Stimulated activated naive CD8-positive, alpha-beta T cell treated with anti-CD3 and anti-CD28 coated beads, Interleukin-15, Interleukin-2, amounts not matched to agents 100 U/mL and 50 U/mL, for 24 hours (primary cell): ENCODE measurements at regions not wholly inside any gene's neighbourhood (a gene's known extent, or its start where the extent isn't known, plus 50 kb on each side); places are given as distances from the start of the nearest gene placed in this dataset.
"Not testable (repeated sequence)": the region's sequence is repeated elsewhere in the genome, so short reads cannot be mapped to it uniquely, and the experiment has no call there.

Experiments used
- ATAC-seq: fragments of 150-1000 bp; cut with Tn5 transposase; one replicate; pipeline ENCODE4 v1.10.0; 2021
- DNase-seq: peaks from one replicate; pipeline ENCODE4 v3.0.0; 2021

- no peak for ATAC-seq
- no peak for DNase-seq
These were observed 58.5 kb downstream of the IGLL5 start for GRCh38 chr22:22946131-22946530.

GRCh38 chr22:22948651-22949571, 61.3 kb downstream of the IGLL5 start:
- no peak for ATAC-seq
- no peak for DNase-seq

- DNase-seq: no peak
- no peak for ATAC-seq
These were observed 62.3 kb downstream of the IGLL5 start for GRCh38 chr22:22949953-22950352.

DNA sequence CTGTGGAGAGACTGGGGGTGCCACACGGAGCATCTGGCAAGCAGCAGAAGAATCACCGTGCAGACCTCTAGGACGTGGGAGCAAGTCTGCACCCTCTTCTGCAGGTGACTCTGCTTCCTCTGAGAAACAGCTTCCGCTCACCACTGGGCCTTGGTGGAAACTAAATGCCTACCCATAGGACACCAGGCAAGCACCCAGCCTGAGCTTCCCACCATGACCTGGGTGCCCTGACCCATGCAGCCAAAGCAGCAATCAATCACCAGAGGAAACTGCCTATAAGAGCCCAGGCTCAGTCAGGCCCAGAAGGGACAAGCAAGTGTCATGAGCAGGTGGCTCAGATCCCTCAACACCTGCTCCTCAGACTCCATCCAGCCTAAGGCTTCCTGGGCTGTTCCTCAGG, 63.4 kb downstream of the IGLL5 start:
- ATAC-seq: no peak
- no peak for DNase-seq

GRCh38 chr22:22952531-22953280, 65.1 kb downstream of the IGLL5 start:
- no peak for ATAC-seq
- no peak for DNase-seq

DNA sequence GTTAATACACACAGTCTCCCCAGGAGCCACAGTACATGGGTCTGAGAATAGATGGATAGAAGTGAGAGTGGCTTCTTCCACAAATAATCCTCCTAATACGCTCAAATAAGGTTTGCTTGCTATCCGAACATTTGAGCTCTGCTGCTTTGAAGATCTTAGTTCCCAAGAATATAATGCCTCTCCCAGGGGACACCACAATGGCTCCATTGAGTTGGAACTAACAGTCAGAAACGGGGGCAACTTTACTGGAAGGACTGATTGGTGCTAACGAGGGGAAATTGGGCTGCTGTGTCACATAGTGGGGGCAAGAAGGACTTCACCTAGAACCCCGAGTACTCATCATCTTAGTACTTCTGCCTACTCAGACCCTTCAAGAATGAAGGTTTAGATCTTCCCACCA, 66.2 kb downstream of the IGLL5 start:
- no peak for DNase-seq
- ATAC-seq: no peak

DNA sequence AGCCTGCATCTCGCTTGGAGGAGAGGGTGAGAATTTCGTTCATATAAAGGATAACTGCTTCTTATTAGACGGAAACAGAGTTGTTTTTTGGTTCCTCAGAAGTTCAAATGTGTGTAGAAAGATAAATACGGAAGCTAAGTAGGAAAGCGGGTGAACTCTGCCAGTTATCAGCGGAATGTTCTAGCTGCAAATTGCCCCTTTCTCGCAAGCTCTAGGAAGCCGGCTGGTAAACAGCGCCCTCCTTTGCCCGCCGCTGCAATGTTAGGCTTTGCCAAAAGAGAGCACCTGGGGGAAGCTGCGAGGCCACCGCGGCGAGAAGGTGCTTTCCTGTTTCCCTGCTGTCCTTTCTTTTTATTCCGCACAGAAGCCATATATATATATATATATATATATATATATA, 67.0 kb downstream of the IGLL5 start:
- ATAC-seq (no peak), DNase-seq (peak; percentile 65)

DNA sequence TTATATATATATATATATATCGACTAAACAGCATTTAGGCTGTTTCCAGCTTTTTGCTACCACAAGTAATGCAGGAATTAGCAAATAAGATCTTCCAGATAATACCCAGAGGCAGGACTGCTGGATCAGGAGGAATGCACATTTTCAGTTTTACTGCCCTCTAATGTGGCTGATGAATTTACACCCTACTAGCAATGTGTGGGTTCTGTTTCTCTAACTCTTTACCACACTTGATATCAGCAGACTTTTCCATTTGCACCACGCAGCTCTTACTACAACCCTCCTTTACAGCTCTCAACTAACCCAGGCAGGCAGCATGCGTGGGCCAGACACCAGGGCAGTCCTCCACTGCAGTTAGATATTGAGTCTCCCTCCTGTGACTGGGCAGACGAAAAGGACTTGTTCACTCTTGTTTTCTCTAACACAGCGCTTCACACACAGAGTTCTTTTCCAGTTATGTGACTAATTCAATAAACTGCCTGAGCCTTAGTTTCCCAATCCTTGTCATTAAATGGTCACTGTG, 67.7 kb downstream of the IGLL5 start:
- DNase-seq (no peak), ATAC-seq (no peak)

- ATAC-seq (peak; percentile 83), DNase-seq (peak; percentile 68)
These were observed 68.4 kb downstream of the IGLL5 start for GRCh38 chr22:22955866-22956535.

DNA sequence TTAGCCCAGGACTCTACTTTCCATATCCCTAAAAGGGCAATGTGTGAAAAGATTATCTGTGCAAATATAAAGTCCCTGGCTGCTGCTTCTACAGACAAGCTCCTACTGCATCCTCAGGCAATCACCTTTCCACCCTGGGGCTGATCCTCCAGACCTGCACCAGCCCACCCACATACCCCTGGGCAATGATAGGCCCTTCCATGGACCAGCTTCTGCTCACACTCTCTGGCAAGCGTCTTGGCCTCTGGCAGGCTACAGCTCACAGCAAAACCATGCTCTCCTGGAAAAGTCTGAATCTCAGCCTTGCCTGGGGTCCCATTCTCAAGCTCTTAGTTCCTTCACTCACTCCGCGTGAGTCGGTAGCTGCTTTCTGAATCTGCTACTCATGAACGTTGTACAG, 69.5 kb downstream of the IGLL5 start:
- DNase-seq: no peak
- no peak for ATAC-seq

DNA sequence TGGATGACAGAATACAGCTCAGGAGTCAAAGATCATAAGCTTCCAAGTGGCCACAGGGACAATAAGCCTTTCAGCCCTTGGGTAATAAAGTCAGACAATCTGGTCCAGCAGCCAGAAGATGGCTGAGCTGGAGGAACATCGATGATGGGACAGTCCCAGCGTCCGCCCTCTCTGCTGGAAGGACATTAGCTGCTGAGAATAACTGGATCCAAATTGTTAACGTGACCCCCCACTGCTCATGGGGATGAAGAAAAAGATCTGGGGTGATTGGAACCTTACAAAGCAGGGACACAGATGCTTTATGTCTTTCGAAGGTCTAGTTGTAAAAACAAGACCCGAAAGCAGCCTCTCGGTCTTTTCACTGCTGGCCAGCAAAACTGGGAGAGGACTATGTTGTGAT, 71.0 kb downstream of the IGLL5 start:
- no peak for ATAC-seq
- DNase-seq: no peak

DNA sequence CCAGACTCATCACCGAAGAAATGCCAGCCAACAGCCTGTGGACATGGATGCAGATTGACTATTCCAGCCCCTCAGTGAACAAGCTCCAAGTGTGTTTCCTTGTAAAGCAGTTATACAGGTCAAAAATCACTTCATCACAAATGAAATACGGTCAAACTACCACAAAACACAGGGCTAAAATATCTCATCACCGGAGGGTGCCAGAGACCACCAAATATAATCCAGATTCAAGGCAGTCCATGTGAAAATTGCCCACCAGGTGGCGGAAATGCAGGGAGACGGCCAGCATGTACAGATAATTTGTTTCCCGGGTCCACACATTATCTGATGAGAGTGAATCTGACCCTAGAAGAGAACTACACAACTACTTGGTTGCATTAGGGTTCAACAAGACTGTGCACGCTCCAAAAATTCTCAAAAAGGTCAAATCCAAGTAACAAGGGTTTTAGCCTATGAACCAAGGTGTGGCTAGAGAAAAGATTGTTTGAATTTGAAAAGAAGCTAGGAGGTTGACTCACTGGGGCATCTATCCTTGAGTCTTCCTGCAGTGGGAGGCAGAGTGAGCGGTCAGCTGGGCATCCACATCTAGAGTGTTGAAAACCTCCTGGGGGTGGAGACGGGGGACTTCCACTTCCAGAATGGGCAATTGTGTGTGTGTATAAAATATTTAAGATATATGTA, 71.7 kb downstream of the IGLL5 start:
- peak; percentile 65 for ATAC-seq
- peak; percentile 82 for DNase-seq

GRCh38 chr22:22960307-22960706, 72.7 kb downstream of the IGLL5 start:
- no peak for ATAC-seq
- DNase-seq: no peak

- ATAC-seq (no peak), DNase-seq (no peak)
These were observed 74.0 kb downstream of the IGLL5 start for GRCh38 chr22:22961574-22961973.

DNA sequence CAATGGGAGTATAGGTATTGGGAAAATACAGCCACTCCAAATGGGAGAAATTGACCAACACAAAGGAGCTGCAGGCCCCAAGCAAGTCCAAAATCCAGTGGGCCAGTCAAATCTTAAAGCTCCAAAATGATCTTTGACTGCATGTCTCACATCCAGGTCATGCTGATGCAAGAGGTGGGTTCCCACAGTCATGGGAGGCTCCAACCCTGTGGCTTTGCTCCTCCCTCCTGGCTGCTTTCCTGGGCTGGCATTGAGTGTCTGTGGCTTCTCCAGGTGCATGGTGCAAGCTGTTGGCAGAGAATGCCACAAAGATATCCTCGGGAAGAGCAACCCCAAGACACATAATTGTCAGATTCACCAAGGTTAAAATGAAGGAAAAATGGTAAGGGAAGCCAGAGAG, 80.8 kb downstream of the IGLL5 start:
- no peak for DNase-seq
- no peak for ATAC-seq

DNA sequence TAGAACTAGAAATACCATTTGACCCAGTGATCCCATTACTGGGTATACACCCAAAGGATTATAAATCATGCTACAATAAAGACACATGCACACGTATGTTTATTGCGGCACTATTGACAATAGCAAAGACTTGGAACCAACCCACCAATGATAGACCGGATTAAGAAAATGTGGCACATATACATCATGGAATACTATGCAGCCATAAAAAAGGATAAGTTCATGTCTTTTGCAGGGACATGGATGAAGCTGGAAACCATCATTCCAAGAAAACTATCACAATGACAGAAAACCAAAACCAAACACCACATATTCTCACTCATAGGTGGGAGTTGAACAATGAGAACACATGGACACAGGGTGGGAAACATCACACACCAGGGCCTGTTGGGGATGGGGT, 85.0 kb downstream of the IGLL5 start:
- DNase-seq, ATAC-seq: not testable (repeated sequence)

GRCh38 chr22:22973336-22973735, 85.7 kb downstream of the IGLL5 start:
- DNase-seq: no peak
- no peak for ATAC-seq

DNA sequence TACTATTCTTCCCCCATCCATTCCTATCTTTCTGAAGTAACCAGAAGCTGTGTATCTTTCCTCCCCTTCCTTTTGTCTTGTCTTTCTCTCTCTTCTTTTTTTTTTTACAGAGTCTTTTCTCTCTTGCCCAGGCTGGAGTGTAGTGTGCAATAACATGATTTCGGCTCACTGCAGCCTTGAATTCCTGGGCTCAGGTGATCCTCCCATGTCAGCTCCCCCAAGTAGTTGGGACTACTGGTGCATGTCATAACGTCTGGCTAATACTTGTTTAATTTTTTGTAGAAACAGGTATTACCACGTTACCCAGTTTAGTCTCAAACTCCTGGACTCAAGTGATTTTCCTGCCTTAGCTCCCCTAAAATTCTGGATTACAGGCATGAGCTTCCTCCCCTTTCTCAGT, 86.5 kb downstream of the IGLL5 start:
- no peak for ATAC-seq
- no peak for DNase-seq

GRCh38 chr22:22974795-22975580, 87.4 kb downstream of the IGLL5 start:
- ATAC-seq: no peak

DNA sequence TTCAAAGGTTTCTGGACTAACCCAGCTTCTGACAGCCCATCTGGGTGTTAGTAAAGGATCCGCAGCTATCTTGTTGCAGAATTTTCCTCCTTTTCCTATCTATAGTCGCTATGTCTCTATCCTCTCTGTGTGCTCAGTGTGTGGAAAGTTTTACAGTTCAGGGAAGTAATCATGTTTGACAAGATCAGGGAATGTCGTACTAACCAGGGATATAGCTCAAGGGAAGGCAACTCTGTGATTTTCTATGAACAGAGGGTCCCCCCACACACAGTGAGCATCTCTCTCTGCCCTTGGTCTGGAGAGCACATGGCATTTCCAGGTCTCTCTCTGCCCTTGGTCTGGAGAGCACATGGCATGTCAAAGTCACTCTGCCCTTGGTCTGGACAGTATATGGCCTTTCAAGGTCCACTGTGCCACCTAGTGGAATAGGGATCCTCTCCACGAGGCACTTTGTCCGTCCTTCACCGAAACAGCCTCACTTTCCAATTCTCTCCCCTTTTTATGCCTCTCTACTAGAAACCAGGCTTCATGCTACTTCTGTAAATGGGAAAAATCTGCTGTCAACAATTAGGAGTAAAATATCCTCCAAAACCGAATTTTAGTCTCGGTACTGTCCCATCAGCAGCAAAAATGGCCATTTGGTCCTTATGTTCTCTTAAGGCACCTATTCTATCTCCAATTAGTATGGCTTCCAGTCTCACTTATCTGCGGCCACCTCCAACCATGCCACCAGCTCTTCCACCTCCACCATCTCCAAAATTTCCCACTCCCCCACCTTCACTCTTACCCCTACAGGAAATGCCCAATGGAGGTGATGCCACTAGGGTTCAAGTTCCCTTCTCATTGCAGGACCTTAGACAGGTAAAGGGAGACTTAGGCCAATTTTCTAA, 88.7 kb downstream of the IGLL5 start:
- no peak for ATAC-seq
- DNase-seq: no peak

More at GRCh38 chr22:22974795-22975580, 87.4 kb downstream of the IGLL5 start:
- DNase-seq: no peak
